Limb (tissue), 2 donors: ENCODE measurements at regions not wholly inside any gene's neighbourhood (a gene's known extent, or its start where the extent isn't known, plus 50 kb on each side); places are given as distances from the start of the nearest gene placed in this dataset.

Experiments
- DNase-seq, 2 donors: peaks; one replicate each; pipeline ENCODE4 v3.0.0-alpha.2; 2016; ENCODE audit errors: extremely low spot score in 2 of 2

- DNase-seq: no peak
Measured at GRCh38 chr13:102935896-102936321, 90.1 kb downstream of the ERCC5 start.

- DNase-seq: no peak
Measured at GRCh38 chr13:102933523-102933922, 87.7 kb downstream of the ERCC5 start.

GRCh38 chr13:102933122-102933521 lies 87.3 kb downstream of the ERCC5 start:
- no peak for DNase-seq

- DNase-seq: no peak
Measured at GRCh38 chr13:102932331-102932730, 86.5 kb downstream of the ERCC5 start.

GRCh38 chr13:102930566-102930965 lies 84.7 kb downstream of the ERCC5 start:
- no peak for DNase-seq

- no peak for DNase-seq
Measured at GRCh38 chr13:102928941-102929675, 83.3 kb downstream of the ERCC5 start.
